ENCODE measurements at regions not wholly inside any gene's neighbourhood (a gene's known extent, or its start where the extent isn't known, plus 50 kb on each side); places are given as distances from the start of the nearest gene placed in this dataset.

GRCh38 chr6:81067057-81067456, 685.4 kb downstream of the TENT5A start:
- TF ChIP-seq GATA2 (IDR thresholded peaks at IDR 0.05; ENCODE audit: low read depth, low read length): no peak
- no peak for TF ChIP-seq GATA3 (IDR thresholded peaks at IDR 0.05; ENCODE audit: low read depth, low read length)
